HCT116 (cell line): ENCODE measurements at regions not wholly inside any gene's neighbourhood (a gene's known extent, or its start where the extent isn't known, plus 50 kb on each side); places are given as distances from the start of the nearest gene placed in this dataset.

Source experiments
- ATAC-seq: fragments of 200-7000 bp; cut with Tn5 transposase; 2 replicates; pipeline ENCODE4 v1.9.1; 2020; ENCODE audit warnings: mild to moderate bottlenecking, moderate library complexity
- BruUV-seq: library from RNA; stranded (reverse); fragments of 400-500 nt; replicated peaks from 2 replicates; lab custom pipeline; 2021; lab: Mats Ljungman, UMichigan
- CTCF ChIA-PET: fragments of 300-600 bp; sonication (Branson Sonifier 250); formaldehyde crosslinking; loops from one replicate; lab custom pipeline; 2021; ENCODE audit warnings: antibody characterized with exemption; lab: Charles Lee
- POLR2A ChIA-PET: fragments of 300-600, 350-600 bp; sonication (Branson Sonifier 250); formaldehyde crosslinking; loops from one replicate; lab custom pipeline; 2021; ENCODE audit warnings: antibody characterized with exemption; lab: Charles Lee
- RAD21 ChIA-PET, 2 experiments: fragments of 300-600 bp; sonication (Branson Sonifier 250); formaldehyde crosslinking; loops; one replicate each; lab custom pipeline; 2023; ENCODE audit warnings: low total read pairs in 2 of 2; ENCODE audit not compliant: uncharacterized antibody in 2 of 2, unreplicated experiment in 2 of 2, low non-redundant PET in 1 of 2; lab: Charles Lee
- DNase-seq: peaks from one replicate; pipeline ENCODE4 v3.0.0-alpha.2; 2010; ENCODE audit warnings: low read depth, low spot score
- H2AFZ ChIP-seq: fragments of 200-600 bp; shearing (Covaris generic), sonication (generic); 2 replicates; pipeline ENCODE4 v1.6.1; 2017; ENCODE audit warnings: low read depth, mixed run types, mixed read lengths, antibody characterized with exemption, low read length; ENCODE audit not compliant: poor library complexity, severe bottlenecking
- H3K27ac ChIP-seq: 2 replicates; pipeline ENCODE4 v1.5.1; 2012; ENCODE audit warnings: low read depth, low read length
- H3K27me3 ChIP-seq: fragments of 200-600 bp; sonication (generic); 2 replicates; pipeline ENCODE4 v1.6.1; 2016; ENCODE audit warnings: mixed run types, low read length, mixed read lengths; ENCODE audit not compliant: insufficient read depth
- H3K36me3 ChIP-seq, 2 experiments: fragments of 200-500 bp in 1 of 2; fragments of 200-600 bp in 1 of 2; sonication (Bioruptor generic) in 1 of 2; sonication (generic) in 1 of 2; 2 replicates each; pipeline versions ENCODE4 v1.5.1 to v1.6.1; 2014 to 2016; ENCODE audit warnings: low read length in 2 of 2, inconsistent platforms in 1 of 2, mixed read lengths in 1 of 2, mixed run types in 1 of 2; ENCODE audit not compliant: insufficient read depth in 2 of 2, control insufficient read depth in 1 of 2
- H3K4me1 ChIP-seq, 2 experiments: fragments of 200-600 bp in 1 of 2; sonication (generic) in 1 of 2; 2 replicates each; pipeline versions ENCODE4 v1.5.1 to v1.6.1; 2012 to 2017; ENCODE audit warnings: low read length in 2 of 2, inconsistent platforms in 1 of 2, mild to moderate bottlenecking in 1 of 2, mixed read lengths in 1 of 2, mixed run types in 1 of 2, moderate library complexity in 1 of 2; ENCODE audit not compliant: insufficient read depth in 2 of 2, control insufficient read depth in 1 of 2
- H3K4me2 ChIP-seq: fragments of 200-600 bp; sonication (generic); 2 replicates; pipeline ENCODE4 v1.6.1; 2017; ENCODE audit warnings: mixed run types, low read length, mixed read lengths
- H3K4me3 ChIP-seq, 2 experiments: fragments of 200-600 bp in 1 of 2; sonication (generic) in 1 of 2; replicated peaks in 1 of 2; 2 replicates each; pipeline ENCODE4 v1.5.1; 2011 to 2016; ENCODE audit warnings: low read length in 2 of 2, control low read depth in 1 of 2, low read depth in 1 of 2, mild to moderate bottlenecking in 1 of 2, mixed read lengths in 1 of 2, mixed run types in 1 of 2
- H3K79me2 ChIP-seq: fragments of 200-600 bp; sonication (generic); 2 replicates; pipeline ENCODE4 v1.6.1; 2017; ENCODE audit warnings: mild to moderate bottlenecking, mixed run types, low read length, moderate library complexity, mixed read lengths; ENCODE audit not compliant: insufficient read depth
- H3K9ac ChIP-seq: fragments of 200-600 bp; sonication (generic); 2 replicates; pipeline ENCODE4 v1.6.1; 2016; ENCODE audit warnings: low read length, mixed read lengths
- H3K9me2 ChIP-seq: fragments of 200-600 bp; sonication (generic), shearing (Covaris generic); 2 replicates; pipeline ENCODE4 v1.6.1; 2017; ENCODE audit warnings: mixed run types, mild to moderate bottlenecking, moderate library complexity; ENCODE audit not compliant: insufficient read depth
- H3K9me3 ChIP-seq, 2 experiments: fragments of 200-500 bp in 1 of 2; fragments of 200-600 bp in 1 of 2; sonication (Bioruptor generic) in 1 of 2; sonication (generic) in 1 of 2; 2 replicates each; pipeline ENCODE4 v1.6.1; 2014 to 2017; ENCODE audit warnings: low read length in 2 of 2, mixed read lengths in 2 of 2, inconsistent platforms in 1 of 2, low read depth in 1 of 2, mild to moderate bottlenecking in 1 of 2, mixed run types in 1 of 2, moderate library complexity in 1 of 2; ENCODE audit not compliant: control insufficient read depth in 1 of 2, insufficient read depth in 1 of 2
- H4K20me1 ChIP-seq: fragments of 200-600 bp; sonication (generic), shearing (Covaris generic); 2 replicates; pipeline ENCODE4 v1.6.1; 2017; ENCODE audit warnings: mixed run types, mild to moderate bottlenecking, moderate library complexity; ENCODE audit not compliant: insufficient read depth
- ATF3 ChIP-seq: IDR thresholded peaks from 2 replicates; pipeline ENCODE4 v1.6.1; 2012
- CBX3 ChIP-seq: IDR thresholded peaks from 2 replicates; pipeline ENCODE4 v1.6.1; 2012; ENCODE audit warnings: low read depth
- CTCF ChIP-seq, 3 experiments: fragments of 200-600 bp in 1 of 3; sonication (generic) in 1 of 3; IDR thresholded peaks in 2 of 3; conservative IDR thresholded peaks in 1 of 3; 2 replicates each; pipeline ENCODE4 v1.5.1; 2012 to 2017; ENCODE audit warnings: low read depth in 2 of 3, low read length in 2 of 3, antibody characterized with exemption in 1 of 3, borderline replicate concordance in 1 of 3, control low read depth in 1 of 3, mild to moderate bottlenecking in 1 of 3, mixed read lengths in 1 of 3, mixed run types in 1 of 3, moderate library complexity in 1 of 3; ENCODE audit not compliant: insufficient read depth in 1 of 3
- EGR1 ChIP-seq: IDR thresholded peaks from 2 replicates; pipeline ENCODE4 v1.6.1; 2012; ENCODE audit warnings: low read depth
- ELF1 ChIP-seq: IDR thresholded peaks from 2 replicates; pipeline ENCODE4 v1.6.1; 2012; ENCODE audit warnings: low read depth, borderline replicate concordance
- JUND ChIP-seq: IDR thresholded peaks from 2 replicates; pipeline ENCODE4 v1.6.1; 2012
- POLR2A ChIP-seq: IDR thresholded peaks from 2 replicates; pipeline ENCODE4 v1.7.0; 2011; ENCODE audit warnings: borderline replicate concordance; ENCODE audit not compliant: insufficient read depth, insufficient read length; ENCODE audit errors: extremely low read depth
- REST ChIP-seq: IDR thresholded peaks from 2 replicates; pipeline ENCODE4 v1.6.1; 2012; ENCODE audit warnings: low read depth
- SRF ChIP-seq: IDR thresholded peaks from 2 replicates; pipeline ENCODE4 v1.6.1; 2012; ENCODE audit warnings: low read depth
- TCF7L2 ChIP-seq: IDR thresholded peaks from 2 replicates; pipeline ENCODE4 v1.7.0; 2011; ENCODE audit warnings: borderline replicate concordance, inconsistent platforms; ENCODE audit not compliant: insufficient read depth, insufficient read length; ENCODE audit errors: extremely low read depth
- ZBTB33 ChIP-seq: IDR thresholded peaks from 2 replicates; pipeline ENCODE4 v1.6.1; 2011; ENCODE audit warnings: mild to moderate bottlenecking, low read length, moderate library complexity; ENCODE audit not compliant: insufficient replicate concordance; ENCODE audit errors: extremely low read depth
- ZFX ChIP-seq: fragments of 450-650 bp; IDR thresholded peaks from 2 replicates; pipeline ENCODE4 v1.6.1; 2017
- ZNF274 ChIP-seq: fragments of 200-500 bp; sonication (Bioruptor generic); IDR thresholded peaks from 2 replicates; pipeline ENCODE4 v1.6.1; 2014; ENCODE audit warnings: mild to moderate bottlenecking, low read depth, low read length, inconsistent platforms
- intact Hi-C: fragments of 100-400 bp; cut with micrococcal nuclease; formaldehyde crosslinking; loops from 2 replicates; pipeline ENCODE4 v1.10.0; 2022

- no TSS peak for BruUV-seq
- H3K9me3 ChIP-seq = no peaks in the 10 kb centered on the region
- ChIA-PET RAD21 (no interaction called here), POLR2A (no interaction called here), CTCF (no interaction called here)
- H3K4me3 ChIP-seq = no peak overlapping the region
- DNase-seq (no peak), ATAC-seq (no peak)
- no peak overlapping the region for H2AFZ ChIP-seq
- no peaks in the 10 kb centered on the region for H3K79me2 ChIP-seq
- H3K27ac ChIP-seq = no peak overlapping the region
- H3K4me2 ChIP-seq = no peak overlapping the region
- no peaks in the 10 kb centered on the region for H3K27me3 ChIP-seq
- no peak overlapping the region for H3K9ac ChIP-seq
- no peaks in the 10 kb centered on the region for H4K20me1 ChIP-seq
- intact Hi-C loops = no loop called here
- H3K36me3 ChIP-seq = no peaks in the 10 kb centered on the region
- H3K4me1 ChIP-seq = no peaks in the 10 kb centered on the region
- TF ChIP-seq POLR2A (no peak), TCF7L2 (no peak), CBX3 (no peak), ZFX (no peak)
- H3K9me2 ChIP-seq = no peaks in the 10 kb centered on the region
These were observed 318.7 kb downstream of the TLE1 start for GRCh38 chr9:81370650-81371049.

- BruUV-seq = no TSS peak
- no peak overlapping the region for H3K4me3 ChIP-seq
- DNase-seq = no peak
- TF ChIP-seq ZFX (no peak), REST (no peak), EGR1 (no peak), ZNF274 (no peak), TCF7L2 (no peak), CBX3 (no peak), JUND (no peak), CTCF (IDR thresholded peaks at IDR 0.05 in 2 of 3, conservative IDR thresholded peaks at IDR 0.05 in 1 of 3; ENCODE audit: borderline replicate concordance in 1 of 3, insufficient read depth in 1 of 3, low read depth in 2 of 3, low read length in 2 of 3) (no peak), SRF (no peak), POLR2A (no peak), ELF1 (no peak), ZBTB33 (no peak), ATF3 (no peak)
These were observed 319.3 kb downstream of the TLE1 start for GRCh38 chr9:81370096-81370495.

More at GRCh38 chr9:81370096-81370495, 319.3 kb downstream of the TLE1 start:
- Histone ChIP-seq H2AFZ (no peak overlapping the region), H3K27ac (no peak overlapping the region), H3K9me3 (no peaks in the 10 kb centered on the region), H3K4me1 (no peaks in the 10 kb centered on the region), H3K9ac (no peak overlapping the region), H3K4me2 (no peak overlapping the region), H4K20me1 (no peaks in the 10 kb centered on the region), H3K27me3 (no peaks in the 10 kb centered on the region), H3K79me2 (no peaks in the 10 kb centered on the region), H3K9me2 (no peaks in the 10 kb centered on the region), H3K36me3 (no peaks in the 10 kb centered on the region)
- POLR2A ChIA-PET = no interaction called here
- CTCF ChIA-PET = no interaction called here
- intact Hi-C loops = no loop called here
- RAD21 ChIA-PET = no interaction called here
- ATAC-seq = no peak
